Kidney (tissue), 13 donors: ENCODE measurements at regions not wholly inside any gene's neighbourhood (a gene's known extent, or its start where the extent isn't known, plus 50 kb on each side); places are given as distances from the start of the nearest gene placed in this dataset.
"Not testable (repeated sequence)": the region's sequence is repeated elsewhere in the genome, so short reads cannot be mapped to it uniquely, and the experiment has no call there.

ENCODE experiments used
- DNase-seq, 5 donors: peaks; one replicate each; pipeline ENCODE4 v3.0.0-alpha.2; 2013 to 2020
- FAIRE-seq: peaks from 2 replicates; lab custom pipeline; 2012; peaks lifted over from hg19 to GRCh38; lab: Jason Lieb, UNC
- H3K27ac ChIP-seq, 2 donors: one replicate each; pipeline ENCODE4 v1.7.0; 2013; ENCODE audit warnings: low read depth in 2 of 2, low read length in 2 of 2, inconsistent platforms in 1 of 2
- H3K27me3 ChIP-seq: one replicate; pipeline ENCODE4 v1.7.1; 2013; ENCODE audit warnings: low read length, inconsistent platforms; ENCODE audit not compliant: control insufficient read depth, insufficient read depth
- H3K36me3 ChIP-seq, 3 donors: one replicate each; pipeline versions ENCODE4 v1.7.0 to v1.7.1; 2013; ENCODE audit warnings: low read length in 3 of 3, control low read depth in 1 of 3, inconsistent platforms in 1 of 3; ENCODE audit not compliant: insufficient read depth in 3 of 3, control insufficient read depth in 2 of 3
- H3K4me1 ChIP-seq, 3 donors: one replicate each; pipeline versions ENCODE4 v1.7.0 to v1.7.1; 2013; ENCODE audit warnings: low read length in 3 of 3, inconsistent platforms in 1 of 3, low read depth in 1 of 3; ENCODE audit not compliant: control insufficient read depth in 2 of 3, insufficient read depth in 2 of 3
- H3K4me3 ChIP-seq, 3 donors: one replicate each; pipeline versions ENCODE4 v1.7.0 to v1.8.1; 2013; ENCODE audit warnings: low read length in 3 of 3, control low read depth in 1 of 3, inconsistent platforms in 1 of 3
- H3K9ac ChIP-seq, 3 donors: one replicate each; pipeline versions ENCODE4 v1.7.0 to v1.7.1; 2013; ENCODE audit warnings: low read length in 3 of 3, control low read depth in 1 of 3, inconsistent platforms in 1 of 3
- H3K9me3 ChIP-seq, 3 donors: one replicate each; pipeline versions ENCODE4 v1.7.0 to v1.7.1; 2013; ENCODE audit warnings: low read length in 3 of 3, control low read depth in 1 of 3, inconsistent platforms in 1 of 3; ENCODE audit not compliant: control insufficient read depth in 2 of 3, insufficient read depth in 1 of 3
- intact Hi-C: fragments of 100-400 bp; cut with DNase I; formaldehyde crosslinking; loops from one replicate; pipeline ENCODE4 v1.11.1; 2022
- TF ChIP-seq, protein P1 (sequence below): IDR thresholded peaks from 3 replicates; pipeline ENCODE4 v1.5.1; 2012; ENCODE audit warnings: mild to moderate bottlenecking, moderate library complexity, borderline replicate concordance; ENCODE audit not compliant: insufficient read depth; ENCODE audit errors: extremely low read depth
- donor health status: control.
- donor health status: control.
- donor health status: control.
- donor health status: control.
- donor health status: control.
- donor health status: DM: yes; HTN: yes; CAD: no.
- donor health status: Normal renal cell carcinoma (clear cell type).

DNA sequence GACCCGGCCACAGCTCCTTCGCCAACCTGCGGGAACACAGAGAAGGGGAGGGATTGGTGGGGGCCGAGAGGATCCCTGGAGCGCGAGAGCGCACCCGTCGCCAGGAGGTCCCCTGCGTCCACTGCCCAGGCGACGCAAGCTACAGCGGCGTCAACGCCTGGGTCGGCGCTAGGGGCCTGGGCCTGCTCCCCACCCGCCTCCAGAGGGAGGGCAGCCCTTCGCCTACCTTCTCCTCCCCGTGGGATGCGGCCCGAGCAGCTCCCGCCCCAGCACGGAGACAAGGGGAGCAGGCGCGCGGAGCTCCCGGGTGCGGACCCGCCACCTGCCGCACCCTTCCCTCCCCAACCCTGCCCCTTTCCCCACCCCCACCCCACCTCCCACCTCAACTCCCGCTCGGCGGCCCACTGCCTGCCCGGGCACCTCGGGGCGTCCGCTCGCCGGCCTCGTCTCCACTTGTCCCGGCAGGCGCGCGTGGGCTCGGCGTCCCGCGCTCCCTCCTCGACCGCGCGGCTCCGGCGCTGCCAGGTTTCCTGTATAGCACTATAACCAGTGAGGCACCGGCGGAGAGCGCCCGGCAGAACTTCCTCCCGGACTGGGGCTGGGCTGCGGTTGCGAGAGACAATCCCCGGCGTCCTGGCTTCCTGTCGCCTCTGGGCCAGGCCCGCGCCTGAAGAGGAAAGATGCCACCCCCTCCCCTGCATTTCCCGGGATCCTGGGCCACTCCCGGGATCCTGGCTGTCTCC lies 119.1 kb upstream of the SMURF2 start:
- DNase-seq (peak; percentile 30 to 89 (median 51)), FAIRE-seq (no peak)
- peak overlapping the region in 2 of 3 donors; percentile 43 to 55 for H3K4me3 ChIP-seq
- peaks cover 9% of the 10 kb centered on the region for H3K27me3 ChIP-seq
- peak overlapping the region in 1 of 2 donors; percentile 65 for H3K27ac ChIP-seq
- H3K9me3 ChIP-seq = no peaks in the 10 kb centered on the region
- intact Hi-C loops = no loop called here
- peaks cover 0 to 29% (median 0%) of the 10 kb centered on the region in 3 donors for H3K4me1 ChIP-seq
- H3K36me3 ChIP-seq = peaks cover 0 to 3% (median 0%) of the 10 kb centered on the region in 3 donors
- TF ChIP-seq, protein P1, sequence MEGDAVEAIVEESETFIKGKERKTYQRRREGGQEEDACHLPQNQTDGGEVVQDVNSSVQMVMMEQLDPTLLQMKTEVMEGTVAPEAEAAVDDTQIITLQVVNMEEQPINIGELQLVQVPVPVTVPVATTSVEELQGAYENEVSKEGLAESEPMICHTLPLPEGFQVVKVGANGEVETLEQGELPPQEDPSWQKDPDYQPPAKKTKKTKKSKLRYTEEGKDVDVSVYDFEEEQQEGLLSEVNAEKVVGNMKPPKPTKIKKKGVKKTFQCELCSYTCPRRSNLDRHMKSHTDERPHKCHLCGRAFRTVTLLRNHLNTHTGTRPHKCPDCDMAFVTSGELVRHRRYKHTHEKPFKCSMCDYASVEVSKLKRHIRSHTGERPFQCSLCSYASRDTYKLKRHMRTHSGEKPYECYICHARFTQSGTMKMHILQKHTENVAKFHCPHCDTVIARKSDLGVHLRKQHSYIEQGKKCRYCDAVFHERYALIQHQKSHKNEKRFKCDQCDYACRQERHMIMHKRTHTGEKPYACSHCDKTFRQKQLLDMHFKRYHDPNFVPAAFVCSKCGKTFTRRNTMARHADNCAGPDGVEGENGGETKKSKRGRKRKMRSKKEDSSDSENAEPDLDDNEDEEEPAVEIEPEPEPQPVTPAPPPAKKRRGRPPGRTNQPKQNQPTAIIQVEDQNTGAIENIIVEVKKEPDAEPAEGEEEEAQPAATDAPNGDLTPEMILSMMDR = no peak
- peak overlapping the region in 1 of 3 donors; percentile 16 for H3K9ac ChIP-seq

DNA sequence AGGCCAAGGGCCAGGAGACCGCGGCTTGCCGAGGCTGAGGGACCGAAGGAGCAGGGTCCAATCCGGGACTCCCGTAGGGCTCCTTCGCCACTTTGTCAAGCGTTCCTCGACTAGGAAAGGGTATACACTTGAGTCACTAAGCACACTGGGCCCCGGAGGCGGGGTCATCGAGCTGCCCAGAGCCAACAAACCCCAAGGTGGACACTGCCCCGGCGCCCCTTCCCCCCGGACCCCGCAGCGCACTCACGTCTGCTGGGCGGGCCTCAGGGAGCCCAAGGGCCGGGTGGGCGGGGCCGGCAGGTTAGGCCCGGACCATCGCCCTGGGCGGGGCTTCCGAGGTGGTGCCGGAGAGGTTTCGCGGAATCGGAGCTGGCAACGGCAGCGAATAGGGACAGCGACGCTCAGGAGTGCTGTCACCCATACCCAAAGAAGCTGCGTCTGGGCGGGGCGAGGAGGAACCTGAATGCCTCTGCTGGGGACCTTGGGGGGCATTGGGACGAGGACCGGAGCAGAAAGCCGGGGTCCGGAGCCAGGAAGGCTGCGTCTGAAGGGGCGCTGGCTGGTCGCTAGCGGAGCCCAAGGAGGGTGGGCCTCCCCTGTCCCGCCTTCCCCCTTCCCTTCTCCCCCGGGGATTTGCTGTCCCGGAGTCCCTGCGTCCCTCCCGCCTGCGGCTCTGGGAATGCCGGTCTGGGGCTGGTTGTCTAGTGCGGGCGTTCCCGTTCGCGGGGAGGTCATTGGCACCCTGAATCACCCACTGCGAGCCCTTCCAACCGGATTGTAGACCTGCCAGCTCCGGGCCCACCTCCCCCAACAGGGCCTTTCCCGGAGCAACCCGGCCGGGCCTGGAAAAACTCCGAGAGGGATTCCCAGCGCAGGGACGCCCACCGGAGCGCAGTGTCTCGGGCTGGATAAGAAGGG lies 118.2 kb upstream of the SMURF2 start:
- intact Hi-C loops = no loop called here
- H3K36me3 ChIP-seq = peaks cover 0 to 3% (median 0%) of the 10 kb centered on the region in 3 donors
- no peak overlapping the region for H3K27ac ChIP-seq
- peak; percentile 56 to 92 (median 69) for DNase-seq
- peak overlapping the region in 2 of 3 donors; percentile 43 to 55 for H3K4me3 ChIP-seq
- no peak for FAIRE-seq
- TF ChIP-seq, protein P1 = no peak
- peak overlapping the region in 1 of 3 donors; percentile 16 for H3K9ac ChIP-seq
- peaks cover 0 to 29% (median 0%) of the 10 kb centered on the region in 3 donors for H3K4me1 ChIP-seq
- H3K27me3 ChIP-seq = peaks cover 9% of the 10 kb centered on the region
- H3K9me3 ChIP-seq = no peaks in the 10 kb centered on the region

DNA sequence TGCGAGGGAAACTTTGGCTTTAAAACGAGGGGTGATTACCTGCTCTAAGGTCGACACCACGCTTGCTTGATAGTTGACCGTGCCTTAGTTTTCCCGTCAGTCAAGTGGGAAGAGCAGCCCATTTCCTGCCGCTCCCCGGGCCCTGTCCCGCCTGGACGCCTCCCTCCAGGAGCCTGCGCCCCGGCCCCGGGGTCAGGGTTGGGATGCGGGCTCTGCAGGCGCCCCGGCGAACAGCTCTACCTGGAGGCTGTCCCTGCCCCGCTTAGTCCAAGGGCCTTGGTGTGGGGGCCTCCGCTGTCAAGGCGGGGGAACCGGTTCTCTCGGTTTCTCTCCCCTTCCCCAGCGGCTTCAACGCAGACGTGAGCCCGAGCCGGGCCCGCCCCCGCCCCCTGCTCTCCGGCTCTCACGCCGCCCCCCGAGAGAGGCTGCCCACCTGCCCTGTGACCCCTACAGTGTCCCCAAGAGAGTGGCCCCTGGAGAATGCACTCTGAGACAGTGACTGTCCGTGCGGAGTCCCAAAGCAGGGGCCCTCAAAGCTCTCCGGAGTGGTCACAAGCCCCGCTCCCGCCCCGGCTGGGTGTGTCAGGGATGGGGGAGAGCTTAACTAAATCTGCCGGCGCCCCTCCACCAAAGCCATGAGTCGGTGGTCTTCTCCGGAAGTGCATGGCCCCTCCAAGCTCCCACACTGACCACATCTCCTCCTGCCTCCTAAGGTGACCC lies 117.4 kb upstream of the SMURF2 start:
- no peaks in the 10 kb centered on the region for H3K9me3 ChIP-seq
- FAIRE-seq (no peak), DNase-seq (peak in 3 of 5 donors; percentile 17 to 67 (median 45))
- no peak overlapping the region for H3K27ac ChIP-seq
- H3K4me3 ChIP-seq = peak overlapping the region in 2 of 3 donors; percentile 24 to 35
- no peak overlapping the region for H3K9ac ChIP-seq
- intact Hi-C loops = no loop called here
- peaks cover 0 to 29% (median 0%) of the 10 kb centered on the region in 3 donors for H3K4me1 ChIP-seq
- H3K27me3 ChIP-seq = peaks cover 9% of the 10 kb centered on the region
- no peaks in the 10 kb centered on the region for H3K36me3 ChIP-seq
- TF ChIP-seq, protein P1 = no peak

DNA sequence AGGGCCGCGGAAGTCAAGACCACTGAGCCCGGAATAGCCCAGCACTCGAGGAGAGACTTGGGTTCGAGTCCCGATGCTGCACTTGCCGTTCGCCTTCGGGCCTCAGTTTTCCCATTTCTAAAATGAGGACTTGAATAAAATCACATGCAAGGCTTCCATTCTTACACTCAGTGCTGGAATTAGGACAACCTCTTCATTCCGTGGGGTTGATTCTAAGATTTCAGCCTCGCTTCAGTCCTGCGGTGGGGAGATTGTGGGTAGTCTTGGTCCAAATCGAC lies 116.9 kb upstream of the SMURF2 start:
- H3K27me3 ChIP-seq, H3K27ac ChIP-seq, DNase-seq, H3K9ac ChIP-seq, H3K9me3 ChIP-seq, H3K36me3 ChIP-seq, FAIRE-seq, intact Hi-C loops: not testable (repeated sequence)
- H3K4me3 ChIP-seq = peak overlapping the region in 1 of 3 donors; percentile 29
- H3K4me1 ChIP-seq = peaks cover 0 to 29% (median 0%) of the 10 kb centered on the region in 3 donors
